GM12892 (cell line): ENCODE measurements at regions not wholly inside any gene's neighbourhood (a gene's known extent, or its start where the extent isn't known, plus 50 kb on each side); places are given as distances from the start of the nearest gene placed in this dataset.
"Not testable (repeated sequence)": the region's sequence is repeated elsewhere in the genome, so short reads cannot be mapped to it uniquely, and the experiment has no call there.

Experiments
- POLR2A ChIP-seq: IDR thresholded peaks from 2 replicates; pipeline ENCODE4 v1.6.1; 2011; ENCODE audit warnings: low read depth, low read length, control low read depth
- TAF1 ChIP-seq: IDR thresholded peaks from 2 replicates; pipeline ENCODE4 v1.6.1; 2011; ENCODE audit warnings: low read depth, mild to moderate bottlenecking, control low read depth, low read length, borderline replicate concordance

- not testable (repeated sequence) for TF ChIP-seq POLR2A, TAF1
Observed at GRCh38 chr12:72754026-72754425, 481.9 kb downstream of the TRHDE start.
